Colonic mucosa (tissue), 4 donors: ENCODE measurements at regions not wholly inside any gene's neighbourhood (a gene's known extent, or its start where the extent isn't known, plus 50 kb on each side); places are given as distances from the start of the nearest gene placed in this dataset.

ENCODE experiments used
- DNase-seq: peaks from one replicate; pipeline ENCODE4 v3.0.0-alpha.2; 2020
- H3K27ac ChIP-seq: fragments of 200-600 bp; one replicate; pipeline ENCODE4 v1.8.0; 2021
- H3K27me3 ChIP-seq: fragments of 200-600 bp; one replicate; pipeline ENCODE4 v1.8.0; 2021
- H3K36me3 ChIP-seq: fragments of 200-600 bp; one replicate; pipeline ENCODE4 v1.8.0; 2021
- H3K4me1 ChIP-seq: fragments of 200-600 bp; one replicate; pipeline ENCODE4 v1.8.0; 2021; ENCODE audit warnings: mild to moderate bottlenecking
- H3K4me3 ChIP-seq: fragments of 200-600 bp; one replicate; pipeline ENCODE4 v1.8.0; 2021
- H3K9ac ChIP-seq, 2 donors: one replicate each; pipeline ENCODE4 v1.7.0; 2013; ENCODE audit warnings: control low read depth in 2 of 2, low read depth in 2 of 2, low read length in 2 of 2
- H3K9me3 ChIP-seq: fragments of 200-600 bp; one replicate; pipeline ENCODE4 v1.8.0; 2021
- CTCF ChIP-seq: fragments of 200-600 bp; IDR thresholded peaks from one replicate; pipeline ENCODE4 v1.8.0; 2022; ENCODE audit warnings: antibody characterized with exemption, mild to moderate bottlenecking
- intact Hi-C: fragments of 100-400 bp; cut with DNase I; formaldehyde crosslinking; loops from one replicate; pipeline ENCODE4 v1.14.1; 2022
- donor health status: healthy.
- donor health status: DM: no; HTN: no; CAD: no.
- donor health status: DM: no; HTN: no; CAD: no.

GRCh38 chr10:30560326-30560725, 69.2 kb downstream of the LYZL2 start:
- H3K4me1 ChIP-seq: no peaks in the 10 kb centered on the region
- H3K36me3 ChIP-seq: no peaks in the 10 kb centered on the region
- no peaks in the 10 kb centered on the region for H3K9me3 ChIP-seq
- no peak overlapping the region for H3K27ac ChIP-seq
- no peak overlapping the region for H3K4me3 ChIP-seq
- intact Hi-C loops: no loop called here
- TF ChIP-seq CTCF: no peak
- H3K9ac ChIP-seq: no peak overlapping the region
- DNase-seq: no peak
- H3K27me3 ChIP-seq: no peaks in the 10 kb centered on the region

GRCh38 chr10:30559180-30559579, 70.4 kb downstream of the LYZL2 start:
- Histone ChIP-seq H3K4me3 (no peak overlapping the region), H3K27me3 (no peaks in the 10 kb centered on the region), H3K36me3 (no peaks in the 10 kb centered on the region), H3K9me3 (no peaks in the 10 kb centered on the region), H3K27ac (peak overlapping the region; percentile 60), H3K9ac (no peak overlapping the region), H3K4me1 (no peaks in the 10 kb centered on the region)
- intact Hi-C loops: no loop called here
- DNase-seq: peak; percentile 90
- no peak for TF ChIP-seq CTCF

GRCh38 chr10:30558411-30558810, 71.1 kb downstream of the LYZL2 start:
- no peak for TF ChIP-seq CTCF
- intact Hi-C loops: no loop called here
- H3K27me3 ChIP-seq: no peaks in the 10 kb centered on the region
- H3K9ac ChIP-seq: no peak overlapping the region
- no peak for DNase-seq
- H3K27ac ChIP-seq: no peak overlapping the region
- no peaks in the 10 kb centered on the region for H3K4me1 ChIP-seq
- H3K4me3 ChIP-seq: no peak overlapping the region
- no peaks in the 10 kb centered on the region for H3K36me3 ChIP-seq
- no peaks in the 10 kb centered on the region for H3K9me3 ChIP-seq

- no peak for DNase-seq
- intact Hi-C loops: no loop called here
Measured at GRCh38 chr10:30557884-30558283, 71.7 kb downstream of the LYZL2 start.

GRCh38 chr10:30556189-30556588, 73.4 kb downstream of the LYZL2 start:
- intact Hi-C loops: no loop called here
- TF ChIP-seq CTCF: no peak
- Histone ChIP-seq H3K27ac (no peak overlapping the region), H3K4me1 (no peaks in the 10 kb centered on the region), H3K9me3 (no peaks in the 10 kb centered on the region), H3K9ac (no peak overlapping the region), H3K36me3 (no peaks in the 10 kb centered on the region), H3K27me3 (no peaks in the 10 kb centered on the region), H3K4me3 (no peak overlapping the region)
- no peak for DNase-seq

More at GRCh38 chr10:30557884-30558283, 71.7 kb downstream of the LYZL2 start:
- H3K9ac ChIP-seq: no peak overlapping the region
- no peak for TF ChIP-seq CTCF
- H3K4me3 ChIP-seq: no peak overlapping the region
- no peaks in the 10 kb centered on the region for H3K9me3 ChIP-seq
- H3K36me3 ChIP-seq: no peaks in the 10 kb centered on the region
- H3K4me1 ChIP-seq: no peaks in the 10 kb centered on the region
- no peaks in the 10 kb centered on the region for H3K27me3 ChIP-seq
- H3K27ac ChIP-seq: no peak overlapping the region

- H3K4me1 ChIP-seq: no peaks in the 10 kb centered on the region
- no peak overlapping the region for H3K9ac ChIP-seq
- H3K27me3 ChIP-seq: no peaks in the 10 kb centered on the region
- no peak overlapping the region for H3K4me3 ChIP-seq
- H3K9me3 ChIP-seq: no peaks in the 10 kb centered on the region
- intact Hi-C loops: no loop called here
- no peak for TF ChIP-seq CTCF
- H3K27ac ChIP-seq: no peak overlapping the region
- no peak for DNase-seq
- H3K36me3 ChIP-seq: no peaks in the 10 kb centered on the region
Measured at GRCh38 chr10:30555465-30555864, 74.1 kb downstream of the LYZL2 start.
